CD4-positive, alpha-beta T cell (primary cell): ENCODE measurements at regions not wholly inside any gene's neighbourhood (a gene's known extent, or its start where the extent isn't known, plus 50 kb on each side); places are given as distances from the start of the nearest gene placed in this dataset.

Source experiments
- ATAC-seq: fragments of 200-7000 bp; cut with Tn5 transposase; one replicate; pipeline ENCODE4 v1.10.0; 2022; ENCODE audit warnings: mild to moderate bottlenecking; ENCODE audit not compliant: poor library complexity
- CTCF ChIA-PET: fragments of 350-600 bp; sonication (Branson Sonifier 250); formaldehyde crosslinking; loops from one replicate; lab custom pipeline; 2021; ENCODE audit warnings: antibody characterized with exemption, inconsistent platforms; lab: Charles Lee
- POLR2A ChIA-PET: fragments of 350-600 bp; sonication (Branson Sonifier 250); formaldehyde crosslinking; loops from one replicate; lab custom pipeline; 2021; ENCODE audit warnings: antibody characterized with exemption, inconsistent platforms; lab: Charles Lee
- DNase-seq, 14 experiments: peaks; one replicate each; pipeline ENCODE4 v3.0.0-alpha.2; 2013 to 2020; ENCODE audit warnings: mixed read lengths in 2 of 14
- H3K27ac ChIP-seq, 2 donors: one replicate each; pipeline versions ENCODE4 v1.5.1 to v1.7.0; 2013; ENCODE audit warnings: low read length in 2 of 2, low read depth in 1 of 2, mild to moderate bottlenecking in 1 of 2
- H3K27me3 ChIP-seq, 2 experiments: 1 replicate in 1 of 2; 2 replicates in 1 of 2; pipeline versions ENCODE4 v1.6.1 to v1.7.0; 2013; ENCODE audit warnings: low read length in 2 of 2, control low read depth in 1 of 2, mild to moderate bottlenecking in 1 of 2, moderate library complexity in 1 of 2; ENCODE audit not compliant: insufficient read depth in 2 of 2, control insufficient read depth in 1 of 2
- H3K36me3 ChIP-seq: one replicate; pipeline ENCODE4 v1.6.1; 2013; ENCODE audit warnings: low read length, control low read depth; ENCODE audit not compliant: insufficient read depth
- H3K4me1 ChIP-seq: one replicate; pipeline ENCODE4 v1.6.1; 2013; ENCODE audit warnings: low read length, control low read depth; ENCODE audit not compliant: insufficient read depth
- H3K4me3 ChIP-seq: one replicate; pipeline ENCODE4 v1.5.1; 2013; ENCODE audit warnings: mild to moderate bottlenecking, low read length, moderate library complexity
- H3K9me3 ChIP-seq, 2 experiments: 1 replicate in 1 of 2; 2 replicates in 1 of 2; pipeline versions ENCODE4 v1.6.1 to v1.7.0; 2013; ENCODE audit warnings: low read length in 2 of 2, mild to moderate bottlenecking in 2 of 2, control low read depth in 1 of 2, moderate library complexity in 1 of 2; ENCODE audit not compliant: control insufficient read depth in 1 of 2, insufficient read depth in 1 of 2
- H3K27ac Mint-ChIP-seq: one replicate; pipeline ENCODE4 v1.8.0; 2020; ENCODE audit warnings: mixed read lengths
- H3K27me3 Mint-ChIP-seq: one replicate; pipeline ENCODE4 v1.8.0; 2021; ENCODE audit warnings: mixed read lengths
- H3K36me3 Mint-ChIP-seq: one replicate; pipeline ENCODE4 v1.8.0; 2021; ENCODE audit warnings: low read depth, mixed read lengths
- H3K4me1 Mint-ChIP-seq: one replicate; pipeline ENCODE4 v1.8.0; 2021; ENCODE audit warnings: low read depth, mixed read lengths
- H3K4me3 Mint-ChIP-seq: one replicate; pipeline ENCODE4 v1.8.0; 2020; ENCODE audit warnings: mild to moderate bottlenecking, mixed read lengths
- H3K9me3 Mint-ChIP-seq: one replicate; pipeline ENCODE4 v1.8.0; 2020; ENCODE audit warnings: mixed read lengths
- CTCF ChIP-seq: fragments of 200-600 bp; IDR thresholded peaks from one replicate; pipeline ENCODE4 v1.8.0; 2022; ENCODE audit warnings: antibody characterized with exemption, mild to moderate bottlenecking
- intact Hi-C, 2 experiments: fragments of 100-400 bp; cut with DNase I in 1 of 2; cut with micrococcal nuclease in 1 of 2; formaldehyde crosslinking; loops; one replicate each; pipeline versions ENCODE4 v1.15.1 to v1.9.0; 2023 to 2025; cut with DNase I, micrococcal nuclease

- H3K4me1 Mint-ChIP-seq: no peaks in the 10 kb centered on the region
- no peaks in the 10 kb centered on the region for H3K36me3 Mint-ChIP-seq
- no peak overlapping the region for H3K4me3 ChIP-seq
- H3K4me3 Mint-ChIP-seq: no peak overlapping the region
- intact Hi-C loops: no loop called here
- H3K9me3 Mint-ChIP-seq: no peaks in the 10 kb centered on the region
- DNase-seq (no peak), ATAC-seq (no peak)
- H3K27ac ChIP-seq: no peak overlapping the region
- CTCF ChIA-PET: no interaction called here
- no peaks in the 10 kb centered on the region for H3K27me3 ChIP-seq
- H3K4me1 ChIP-seq: no peaks in the 10 kb centered on the region
- H3K36me3 ChIP-seq: no peaks in the 10 kb centered on the region
- no peak overlapping the region for H3K27ac Mint-ChIP-seq
- POLR2A ChIA-PET: no interaction called here
- H3K27me3 Mint-ChIP-seq: no peaks in the 10 kb centered on the region
- no peak for TF ChIP-seq CTCF
- H3K9me3 ChIP-seq: peaks cover 0 to 22% of the 10 kb centered on the region in 2 experiments
Measured at GRCh38 chr4:159719531-159719930, 616.7 kb downstream of the RAPGEF2 start.

- H3K4me3 Mint-ChIP-seq: no peak overlapping the region
- Histone ChIP-seq H3K27ac (no peak overlapping the region), H3K9me3 (peaks cover 0 to 14% of the 10 kb centered on the region in 2 experiments), H3K27me3 (no peaks in the 10 kb centered on the region), H3K4me1 (no peaks in the 10 kb centered on the region), H3K36me3 (no peaks in the 10 kb centered on the region), H3K4me3 (no peak overlapping the region)
- no peaks in the 10 kb centered on the region for H3K4me1 Mint-ChIP-seq
- no peak overlapping the region for H3K27ac Mint-ChIP-seq
- CTCF ChIA-PET: no interaction called here
- no peak for TF ChIP-seq CTCF
- no peaks in the 10 kb centered on the region for H3K27me3 Mint-ChIP-seq
- no peaks in the 10 kb centered on the region for H3K9me3 Mint-ChIP-seq
- no peak for ATAC-seq
- no peaks in the 10 kb centered on the region for H3K36me3 Mint-ChIP-seq
- POLR2A ChIA-PET: no interaction called here
- intact Hi-C loops: no loop called here
- DNase-seq: no peak
Measured at GRCh38 chr4:159722052-159722451, 619.2 kb downstream of the RAPGEF2 start.

GRCh38 chr4:159722918-159723317 is 620.0 kb downstream of the RAPGEF2 start:
- H3K27ac ChIP-seq: no peak overlapping the region
- no peak for TF ChIP-seq CTCF
- H3K27me3 ChIP-seq: no peaks in the 10 kb centered on the region
- ChIA-PET CTCF (no interaction called here), POLR2A (no interaction called here)
- DNase-seq: no peak
- Mint-ChIP-seq H3K36me3 (no peaks in the 10 kb centered on the region), H3K27ac (no peak overlapping the region), H3K27me3 (no peaks in the 10 kb centered on the region), H3K4me1 (no peaks in the 10 kb centered on the region), H3K4me3 (no peak overlapping the region), H3K9me3 (no peaks in the 10 kb centered on the region)
- H3K9me3 ChIP-seq: peaks cover 0 to 14% of the 10 kb centered on the region in 2 experiments
- intact Hi-C loops: no loop called here
- H3K36me3 ChIP-seq: no peaks in the 10 kb centered on the region
- no peak for ATAC-seq
- no peak overlapping the region for H3K4me3 ChIP-seq
- H3K4me1 ChIP-seq: no peaks in the 10 kb centered on the region
